OCI-LY7 (cell line): ENCODE measurements at regions not wholly inside any gene's neighbourhood (a gene's known extent, or its start where the extent isn't known, plus 50 kb on each side); places are given as distances from the start of the nearest gene placed in this dataset.

Experiments
- BruUV-seq: library from RNA; stranded (reverse); fragments of 400-500 nt; replicated peaks from 2 replicates; lab custom pipeline; 2021; lab: Mats Ljungman, UMichigan
- CTCF ChIA-PET: fragments of 300-600 bp; sonication (Branson Sonifier 250); formaldehyde crosslinking; loops from one replicate; lab custom pipeline; 2022; ENCODE audit warnings: antibody characterized with exemption; ENCODE audit not compliant: unreplicated experiment; lab: Charles Lee
- POLR2A ChIA-PET: fragments of 300-600 bp; sonication (Branson Sonifier 250); formaldehyde crosslinking; loops from one replicate; lab custom pipeline; 2022; ENCODE audit warnings: antibody characterized with exemption; lab: Charles Lee
- DNase-seq: peaks from one replicate; pipeline ENCODE4 v3.0.0-alpha.2; 2015; ENCODE audit warnings: low spot score
- H2AFZ ChIP-seq: fragments of 200-600 bp; sonication (generic), shearing (Covaris generic); 2 replicates; pipeline ENCODE4 v1.6.1; 2014; ENCODE audit warnings: mild to moderate bottlenecking, antibody characterized with exemption, low read length, moderate library complexity
- H3K27ac ChIP-seq: fragments of 200-600 bp; sonication (generic); 2 replicates; pipeline ENCODE4 v1.5.1; 2014; ENCODE audit warnings: mixed run types, low read depth, mild to moderate bottlenecking, moderate library complexity, low read length, inconsistent platforms; ENCODE audit not compliant: poor library complexity, severe bottlenecking
- H3K36me3 ChIP-seq: fragments of 200-600 bp; sonication (generic); 2 replicates; pipeline ENCODE4 v1.6.1; 2014; ENCODE audit warnings: mild to moderate bottlenecking, antibody characterized with exemption, low read length, moderate library complexity, mixed read lengths; ENCODE audit not compliant: insufficient read depth
- H3K4me1 ChIP-seq: fragments of 200-600 bp; sonication (generic); 2 replicates; pipeline ENCODE4 v1.5.1; 2014; ENCODE audit warnings: mild to moderate bottlenecking, low read length; ENCODE audit not compliant: insufficient read depth, poor library complexity, severe bottlenecking
- H3K4me2 ChIP-seq: fragments of 200-600 bp; sonication (generic); 2 replicates; pipeline ENCODE4 v1.6.1; 2014; ENCODE audit warnings: mild to moderate bottlenecking, low read length
- H3K4me3 ChIP-seq: fragments of 200-600 bp; sonication (generic); 2 replicates; pipeline ENCODE4 v1.5.1; 2014; ENCODE audit warnings: mild to moderate bottlenecking, low read depth, low read length; ENCODE audit not compliant: poor library complexity, severe bottlenecking
- H3K79me2 ChIP-seq: fragments of 200-600 bp; sonication (generic); 2 replicates; pipeline ENCODE4 v1.6.1; 2016; ENCODE audit warnings: low read depth, mild to moderate bottlenecking, low read length, moderate library complexity, mixed read lengths; ENCODE audit not compliant: insufficient read depth
- H3K9me2 ChIP-seq: fragments of 200-600 bp; sonication (generic); 2 replicates; pipeline ENCODE4 v1.6.1; 2016; ENCODE audit warnings: mild to moderate bottlenecking, low read length, mixed read lengths; ENCODE audit not compliant: insufficient read depth
- H3K9me3 ChIP-seq: fragments of 200-600 bp; sonication (generic); 2 replicates; pipeline ENCODE4 v1.6.1; 2014; ENCODE audit warnings: mild to moderate bottlenecking, mixed run types, low read length, mixed read lengths
- H4K20me1 ChIP-seq: fragments of 200-600 bp; sonication (generic); 2 replicates; pipeline ENCODE4 v1.6.1; 2014; ENCODE audit warnings: mild to moderate bottlenecking, antibody characterized with exemption, low read length, moderate library complexity, mixed read lengths; ENCODE audit not compliant: insufficient read depth
- EZH2phosphoT487 ChIP-seq: fragments of 200-600 bp; sonication (generic); IDR thresholded peaks from 2 replicates; pipeline ENCODE4 v1.6.1; 2018; ENCODE audit warnings: low read depth, borderline replicate concordance, mild to moderate bottlenecking, mixed run types, antibody characterized with exemption, low read length, moderate library complexity, mixed read lengths
- intact Hi-C: fragments of 100-400 bp; cut with micrococcal nuclease; formaldehyde crosslinking; loops from one replicate; pipeline ENCODE4 v1.10.0; 2022; ENCODE audit not compliant: unreplicated experiment
- TF ChIP-seq, protein P1 (sequence below): fragments of 200-600 bp; sonication (generic); conservative IDR thresholded peaks from 2 replicates; pipeline ENCODE4 v1.5.1; 2014; ENCODE audit warnings: mild to moderate bottlenecking, antibody characterized with exemption, low read length, moderate library complexity, mixed read lengths

DNA sequence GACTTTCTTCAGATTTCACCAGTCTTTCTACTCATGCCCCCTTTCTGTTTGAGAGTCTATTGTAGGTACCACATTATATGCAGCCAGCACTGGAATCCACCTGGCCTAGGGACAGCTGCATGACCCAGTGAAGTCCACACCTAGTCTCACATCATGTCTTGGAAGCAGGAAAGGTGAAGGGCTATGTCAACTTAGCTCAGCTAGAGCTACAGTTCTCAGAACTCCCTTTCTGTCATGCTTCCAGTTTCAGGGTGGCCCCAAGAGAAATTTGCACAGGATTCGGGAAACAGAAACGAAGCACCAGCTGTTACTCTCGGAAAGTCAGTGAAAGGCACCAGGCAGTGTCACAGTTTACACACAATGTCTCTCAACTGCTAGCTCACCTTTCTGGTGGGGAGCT, 51.6 kb upstream of the NLRP1 start:
- no TSS peak for BruUV-seq
- Histone ChIP-seq H2AFZ (no peak overlapping the region), H3K9me2 (no peaks in the 10 kb centered on the region), H3K4me2 (no peak overlapping the region), H3K4me3 (no peak overlapping the region), H3K4me1 (no peaks in the 10 kb centered on the region), H3K79me2 (no peaks in the 10 kb centered on the region), H3K36me3 (no peaks in the 10 kb centered on the region), H3K27ac (no peak overlapping the region), H3K9me3 (no peaks in the 10 kb centered on the region), H4K20me1 (no peaks in the 10 kb centered on the region)
- POLR2A ChIA-PET: interaction anchor here (0.6 kb wide), 1 partner anchor 101 kb away, joined by 3 read pairs; no protein-coding TSS in a partner anchor
- TF ChIP-seq EZH2phosphoT487: no peak
- TF ChIP-seq, protein P1, sequence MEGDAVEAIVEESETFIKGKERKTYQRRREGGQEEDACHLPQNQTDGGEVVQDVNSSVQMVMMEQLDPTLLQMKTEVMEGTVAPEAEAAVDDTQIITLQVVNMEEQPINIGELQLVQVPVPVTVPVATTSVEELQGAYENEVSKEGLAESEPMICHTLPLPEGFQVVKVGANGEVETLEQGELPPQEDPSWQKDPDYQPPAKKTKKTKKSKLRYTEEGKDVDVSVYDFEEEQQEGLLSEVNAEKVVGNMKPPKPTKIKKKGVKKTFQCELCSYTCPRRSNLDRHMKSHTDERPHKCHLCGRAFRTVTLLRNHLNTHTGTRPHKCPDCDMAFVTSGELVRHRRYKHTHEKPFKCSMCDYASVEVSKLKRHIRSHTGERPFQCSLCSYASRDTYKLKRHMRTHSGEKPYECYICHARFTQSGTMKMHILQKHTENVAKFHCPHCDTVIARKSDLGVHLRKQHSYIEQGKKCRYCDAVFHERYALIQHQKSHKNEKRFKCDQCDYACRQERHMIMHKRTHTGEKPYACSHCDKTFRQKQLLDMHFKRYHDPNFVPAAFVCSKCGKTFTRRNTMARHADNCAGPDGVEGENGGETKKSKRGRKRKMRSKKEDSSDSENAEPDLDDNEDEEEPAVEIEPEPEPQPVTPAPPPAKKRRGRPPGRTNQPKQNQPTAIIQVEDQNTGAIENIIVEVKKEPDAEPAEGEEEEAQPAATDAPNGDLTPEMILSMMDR: no peak
- CTCF ChIA-PET: no interaction called here
- intact Hi-C loops: no loop called here
- DNase-seq: no peak

DNA sequence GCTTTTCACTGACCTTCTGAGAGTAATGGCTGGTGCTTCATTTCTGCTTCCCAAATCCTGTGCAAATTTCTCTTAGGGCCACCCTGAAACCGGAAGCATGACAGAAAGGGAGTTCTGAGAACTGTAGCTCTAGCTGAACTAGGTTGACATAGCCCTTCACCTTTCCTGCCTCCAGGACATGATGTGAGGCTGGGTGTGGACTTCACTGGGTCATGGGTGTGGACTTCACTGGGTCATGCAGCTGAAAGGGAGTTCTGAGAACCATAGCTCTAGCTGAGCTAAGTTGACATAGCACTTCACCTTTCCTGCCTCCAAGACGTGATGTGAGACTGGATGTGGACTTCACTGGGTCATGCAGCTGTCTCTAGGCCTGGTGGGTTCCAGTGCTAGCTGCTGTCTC, 54.3 kb upstream of the NLRP1 start:
- DNase-seq: no peak
- intact Hi-C loops: no loop called here
- Histone ChIP-seq H3K79me2 (no peaks in the 10 kb centered on the region), H3K9me2 (no peaks in the 10 kb centered on the region), H3K27ac (no peak overlapping the region), H3K4me3 (no peak overlapping the region), H3K9me3 (no peaks in the 10 kb centered on the region), H3K4me2 (no peak overlapping the region), H2AFZ (no peak overlapping the region), H4K20me1 (no peaks in the 10 kb centered on the region), H3K4me1 (no peaks in the 10 kb centered on the region), H3K36me3 (no peaks in the 10 kb centered on the region)
- no TSS peak for BruUV-seq
- CTCF ChIA-PET: no interaction called here
- TF ChIP-seq, protein P1: no peak
- TF ChIP-seq EZH2phosphoT487: no peak
- POLR2A ChIA-PET: no interaction called here

DNA sequence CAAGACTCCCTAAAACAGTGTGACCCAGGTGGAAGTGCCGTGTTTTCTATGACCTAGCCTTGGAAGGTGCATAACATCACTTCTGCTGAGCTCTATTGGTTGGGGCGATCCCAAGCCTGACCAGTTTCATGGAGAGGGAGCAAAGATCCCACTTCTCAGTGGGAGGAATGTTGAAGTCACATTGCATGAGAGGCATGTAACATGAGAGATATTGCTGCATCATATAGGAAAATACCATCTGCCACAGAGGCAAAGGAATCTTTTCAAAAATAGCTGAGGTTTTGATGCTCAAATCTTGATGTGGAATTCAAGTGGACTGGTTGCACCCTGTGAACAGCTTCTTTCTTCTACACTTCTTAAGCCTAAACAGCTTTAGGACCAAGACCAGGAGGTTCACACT, 56.4 kb upstream of the NLRP1 start:
- H3K4me2 ChIP-seq: no peak overlapping the region
- TF ChIP-seq, protein P1: no peak
- no peaks in the 10 kb centered on the region for H3K9me3 ChIP-seq
- CTCF ChIA-PET: no interaction called here
- H3K36me3 ChIP-seq: no peaks in the 10 kb centered on the region
- H3K79me2 ChIP-seq: no peaks in the 10 kb centered on the region
- POLR2A ChIA-PET: no interaction called here
- H2AFZ ChIP-seq: no peak overlapping the region
- no peaks in the 10 kb centered on the region for H3K4me1 ChIP-seq
- H3K27ac ChIP-seq: no peak overlapping the region
- intact Hi-C loops: no loop called here
- no peaks in the 10 kb centered on the region for H4K20me1 ChIP-seq
- no peak overlapping the region for H3K4me3 ChIP-seq
- no TSS peak for BruUV-seq
- DNase-seq: no peak
- no peaks in the 10 kb centered on the region for H3K9me2 ChIP-seq
